ENCODE measurements at regions not wholly inside any gene's neighbourhood (a gene's known extent, or its start where the extent isn't known, plus 50 kb on each side); places are given as distances from the start of the nearest gene placed in this dataset.

- TF ChIP-seq CTCF (IDR thresholded peaks at IDR 0.05) (no peak), ZFX (IDR thresholded peaks at IDR 0.05; ENCODE audit: borderline replicate concordance) (no peak)
Measured at GRCh38 chr12:18857656-18858055, 119.7 kb downstream of the CAPZA3 start.
